Trophoblast cell (in vitro differentiated cells and primary cell): ENCODE measurements at regions not wholly inside any gene's neighbourhood (a gene's known extent, or its start where the extent isn't known, plus 50 kb on each side); places are given as distances from the start of the nearest gene placed in this dataset.
A peak's percentile ranks its signal among the peaks of the same experiment; 100 is the strongest.

ENCODE experiments used
- DNase-seq, 2 donors: peaks; one replicate each; pipeline ENCODE4 v3.0.0-alpha.2; 2016
- H2AFZ ChIP-seq: 2 replicates; pipeline ENCODE4 v1.6.1; 2013; ENCODE audit warnings: low read length, moderate library complexity, mild to moderate bottlenecking; ENCODE audit not compliant: insufficient read depth, poor library complexity
- H2AK5ac ChIP-seq: 2 replicates; pipeline ENCODE4 v1.6.1; 2013; ENCODE audit warnings: mild to moderate bottlenecking, low read length
- H2BK120ac ChIP-seq: 2 replicates; pipeline ENCODE4 v1.6.1; 2013; ENCODE audit warnings: low read length, mild to moderate bottlenecking, moderate library complexity; ENCODE audit not compliant: insufficient read depth, poor library complexity
- H2BK12ac ChIP-seq: 2 replicates; pipeline ENCODE4 v1.6.1; 2013; ENCODE audit warnings: mild to moderate bottlenecking, low read length, moderate library complexity
- H2BK5ac ChIP-seq: 2 replicates; pipeline ENCODE4 v1.6.1; 2013; ENCODE audit warnings: low read length, low read depth, moderate library complexity, mild to moderate bottlenecking; ENCODE audit not compliant: poor library complexity
- H3K14ac ChIP-seq: 2 replicates; pipeline ENCODE4 v1.6.1; 2013; ENCODE audit warnings: mild to moderate bottlenecking, low read length
- H3K18ac ChIP-seq: 2 replicates; pipeline ENCODE4 v1.6.1; 2013; ENCODE audit warnings: mild to moderate bottlenecking, low read length
- H3K23ac ChIP-seq: 2 replicates; pipeline ENCODE4 v1.6.1; 2013; ENCODE audit warnings: low read length
- H3K27ac ChIP-seq: 2 replicates; pipeline ENCODE4 v1.5.1; 2013; ENCODE audit warnings: low read depth, mild to moderate bottlenecking, inconsistent platforms, low read length, moderate library complexity
- H3K27me3 ChIP-seq: 2 replicates; pipeline ENCODE4 v1.6.1; 2013; ENCODE audit warnings: inconsistent platforms, mild to moderate bottlenecking, low read length, moderate library complexity; ENCODE audit not compliant: insufficient read depth
- H3K36me3 ChIP-seq, 2 experiments: 1 replicate in 1 of 2; 2 replicates in 1 of 2; pipeline ENCODE4 v1.6.1; 2013; ENCODE audit warnings: low read length in 2 of 2, mild to moderate bottlenecking in 2 of 2, moderate library complexity in 1 of 2; ENCODE audit not compliant: insufficient read depth in 2 of 2, control insufficient read depth in 1 of 2
- H3K4ac ChIP-seq: 2 replicates; pipeline ENCODE4 v1.6.1; 2013; ENCODE audit warnings: low read depth, mild to moderate bottlenecking, low read length, moderate library complexity
- H3K4me1 ChIP-seq, 2 experiments: 1 replicate in 1 of 2; 2 replicates in 1 of 2; pipeline ENCODE4 v1.6.1; 2013; ENCODE audit warnings: low read length in 2 of 2, mild to moderate bottlenecking in 2 of 2, moderate library complexity in 1 of 2; ENCODE audit not compliant: insufficient read depth in 2 of 2, control insufficient read depth in 1 of 2
- H3K4me2 ChIP-seq: 2 replicates; pipeline ENCODE4 v1.6.1; 2013; ENCODE audit warnings: inconsistent platforms, mild to moderate bottlenecking, low read length, moderate library complexity
- H3K4me3 ChIP-seq: 2 replicates; pipeline ENCODE4 v1.5.1; 2013; ENCODE audit warnings: mild to moderate bottlenecking, low read depth, low read length, inconsistent platforms
- H3K79me1 ChIP-seq: one replicate; pipeline ENCODE4 v1.6.1; 2013; ENCODE audit warnings: low read length
- H3K79me2 ChIP-seq: 2 replicates; pipeline ENCODE4 v1.6.1; 2013; ENCODE audit warnings: low read length, mild to moderate bottlenecking; ENCODE audit not compliant: control insufficient read depth, insufficient read depth, poor library complexity
- H3K9ac ChIP-seq: 2 replicates; pipeline ENCODE4 v1.6.1; 2013; ENCODE audit warnings: mild to moderate bottlenecking, low read length
- H3K9me3 ChIP-seq: 2 replicates; pipeline ENCODE4 v1.6.1; 2013; ENCODE audit warnings: low read depth, mild to moderate bottlenecking, control low read depth, inconsistent platforms, low read length; ENCODE audit not compliant: insufficient read depth
- H4K12ac ChIP-seq: 2 replicates; pipeline ENCODE4 v1.6.1; 2013; ENCODE audit warnings: low read depth, mild to moderate bottlenecking, low read length, moderate library complexity
- H4K8ac ChIP-seq: 2 replicates; pipeline ENCODE4 v1.6.1; 2013; ENCODE audit warnings: low read depth, mild to moderate bottlenecking, low read length, moderate library complexity
- H4K91ac ChIP-seq: one replicate; pipeline ENCODE4 v1.6.1; 2013; ENCODE audit warnings: low read depth, mild to moderate bottlenecking, low read length, moderate library complexity
- WGBS: extraction: QIAGEN DNeasy Blood & Tissue Kit; methylation state at CpG from one replicate; pipeline ENCODE4 v1.1.7; 2013; ENCODE audit warnings: missing lambda C conversion rate; ENCODE audit not compliant: insufficient read length, insufficient coverage; ENCODE audit errors: extremely low coverage; 5-methylcytosine and 5-hydroxymethylcytosine counted together

GRCh38 chrX:5068550-5068949, 1160.1 kb downstream of the NLGN4X start:
- Histone ChIP-seq H4K12ac (no peak overlapping the region), H3K23ac (no peak overlapping the region), H2AK5ac (no peak overlapping the region), H3K27me3 (no peaks in the 10 kb centered on the region), H3K18ac (no peak overlapping the region), H4K8ac (no peak overlapping the region), H3K27ac (no peak overlapping the region), H2BK120ac (no peak overlapping the region), H3K9me3 (no peaks in the 10 kb centered on the region), H2BK12ac (no peak overlapping the region), H4K91ac (no peak overlapping the region), H3K4me2 (no peak overlapping the region), H3K79me1 (no peaks in the 10 kb centered on the region), H3K14ac (no peak overlapping the region), H3K79me2 (no peaks in the 10 kb centered on the region), H3K9ac (no peak overlapping the region), H2AFZ (no peak overlapping the region), H2BK5ac (no peak overlapping the region), H3K4me3 (no peak overlapping the region), H3K36me3 (no peaks in the 10 kb centered on the region), H3K4me1 (no peaks in the 10 kb centered on the region), H3K4ac (no peak overlapping the region)
- no peak for DNase-seq
- no CpG with 5 or more reads among the region's 5 CpGs for WGBS

- no CpG with 5 or more reads among the region's 2 CpGs for WGBS
These were observed 1170.9 kb downstream of the NLGN4X start for GRCh38 chrX:5057786-5058185.

GRCh38 chrX:5054852-5055251, 1173.8 kb downstream of the NLGN4X start:
- Histone ChIP-seq H3K9ac (no peak overlapping the region), H3K27me3 (no peaks in the 10 kb centered on the region), H4K91ac (no peak overlapping the region), H3K36me3 (no peaks in the 10 kb centered on the region), H2BK5ac (no peak overlapping the region), H3K18ac (no peak overlapping the region), H3K4me1 (no peaks in the 10 kb centered on the region), H4K8ac (no peak overlapping the region), H3K4me2 (no peak overlapping the region), H4K12ac (no peak overlapping the region), H3K9me3 (no peaks in the 10 kb centered on the region), H3K4me3 (no peak overlapping the region), H3K79me2 (no peaks in the 10 kb centered on the region), H2AK5ac (no peak overlapping the region), H3K23ac (no peak overlapping the region), H3K14ac (no peak overlapping the region), H3K79me1 (no peaks in the 10 kb centered on the region), H2BK12ac (no peak overlapping the region), H3K27ac (no peak overlapping the region), H2AFZ (no peak overlapping the region), H3K4ac (no peak overlapping the region), H2BK120ac (no peak overlapping the region)
- no peak for DNase-seq

More at GRCh38 chrX:5057786-5058185, 1170.9 kb downstream of the NLGN4X start:
- Histone ChIP-seq H3K14ac (no peak overlapping the region), H3K27me3 (no peaks in the 10 kb centered on the region), H3K4me1 (no peaks in the 10 kb centered on the region), H4K12ac (no peak overlapping the region), H4K91ac (no peak overlapping the region), H3K4me3 (no peak overlapping the region), H3K4ac (no peak overlapping the region), H3K23ac (no peak overlapping the region), H3K4me2 (no peak overlapping the region), H2AFZ (no peak overlapping the region), H2BK12ac (no peak overlapping the region), H3K79me2 (no peaks in the 10 kb centered on the region), H3K9ac (no peak overlapping the region), H3K79me1 (no peaks in the 10 kb centered on the region), H2BK5ac (no peak overlapping the region), H4K8ac (no peak overlapping the region), H3K27ac (no peak overlapping the region), H3K36me3 (no peaks in the 10 kb centered on the region), H2BK120ac (no peak overlapping the region), H3K9me3 (no peaks in the 10 kb centered on the region), H3K18ac (no peak overlapping the region), H2AK5ac (no peak overlapping the region)
- no peak for DNase-seq

- no CpG with 5 or more reads among the region's 5 CpGs for WGBS
These were observed 1176.7 kb downstream of the NLGN4X start for GRCh38 chrX:5051831-5052491.

More at GRCh38 chrX:5051831-5052491, 1176.7 kb downstream of the NLGN4X start:
- DNase-seq: peak; percentile 22 to 32
- Histone ChIP-seq H4K8ac (no peak overlapping the region), H3K9ac (no peak overlapping the region), H4K91ac (peak overlapping the region; percentile 18), H3K4ac (no peak overlapping the region), H2BK5ac (no peak overlapping the region), H3K79me1 (no peaks in the 10 kb centered on the region), H3K23ac (no peak overlapping the region), H3K4me3 (no peak overlapping the region), H4K12ac (no peak overlapping the region), H2BK12ac (no peak overlapping the region), H3K36me3 (no peaks in the 10 kb centered on the region), H3K27me3 (no peaks in the 10 kb centered on the region), H3K27ac (peak overlapping the region; percentile 78), H3K4me1 (no peaks in the 10 kb centered on the region), H3K79me2 (no peaks in the 10 kb centered on the region), H3K9me3 (no peaks in the 10 kb centered on the region), H2AFZ (no peak overlapping the region), H2AK5ac (no peak overlapping the region), H2BK120ac (no peak overlapping the region), H3K4me2 (no peak overlapping the region), H3K18ac (no peak overlapping the region), H3K14ac (no peak overlapping the region)
